ENCODE measurements at regions not wholly inside any gene's neighbourhood (a gene's known extent, or its start where the extent isn't known, plus 50 kb on each side); places are given as distances from the start of the nearest gene placed in this dataset.
"Not testable (repeated sequence)": the region's sequence is repeated elsewhere in the genome, so short reads cannot be mapped to it uniquely, and the experiment has no call there.

DNA sequence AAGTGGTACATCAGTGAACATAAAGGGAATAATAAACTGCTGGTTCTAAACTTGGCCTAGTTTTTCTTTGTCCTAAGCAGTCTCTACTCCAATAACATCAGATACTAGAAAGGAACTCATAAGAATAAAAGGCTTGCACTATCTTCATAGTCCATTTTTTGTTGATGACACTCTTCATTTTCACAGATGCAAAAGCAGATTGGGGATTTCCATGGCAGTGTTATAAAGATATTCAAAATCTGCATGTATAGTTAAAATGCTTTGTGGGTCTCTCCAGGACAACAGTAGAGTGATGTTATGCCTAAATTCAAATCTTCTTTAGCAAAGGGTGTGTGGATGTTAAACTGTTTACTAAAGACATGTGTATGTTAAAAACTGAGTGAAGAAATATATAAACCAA is 745.8 kb downstream of the TRHDE start:
- no peak for DNase-seq (ENCODE audit: low spot score)

DNA sequence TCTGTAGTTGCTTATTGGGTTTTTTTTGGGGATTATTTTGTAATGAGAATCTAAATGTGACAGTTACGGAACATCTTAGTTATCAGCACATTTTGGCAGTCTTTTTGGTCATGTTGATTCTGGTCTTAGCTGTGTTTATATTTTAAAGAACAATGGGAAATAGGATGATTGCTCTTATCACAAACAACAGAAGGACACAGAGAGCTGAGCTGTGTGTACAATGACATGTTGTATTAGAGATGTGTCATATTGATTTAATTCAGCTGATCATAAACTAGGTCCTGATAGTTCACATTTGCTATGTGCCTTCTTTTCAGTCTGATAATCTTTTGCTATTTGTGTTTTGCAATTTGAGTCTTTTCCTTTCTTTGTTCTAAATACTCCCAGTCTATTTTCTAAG is 781.7 kb downstream of the TRHDE start:
- no peak for DNase-seq (ENCODE audit: low spot score)

DNA sequence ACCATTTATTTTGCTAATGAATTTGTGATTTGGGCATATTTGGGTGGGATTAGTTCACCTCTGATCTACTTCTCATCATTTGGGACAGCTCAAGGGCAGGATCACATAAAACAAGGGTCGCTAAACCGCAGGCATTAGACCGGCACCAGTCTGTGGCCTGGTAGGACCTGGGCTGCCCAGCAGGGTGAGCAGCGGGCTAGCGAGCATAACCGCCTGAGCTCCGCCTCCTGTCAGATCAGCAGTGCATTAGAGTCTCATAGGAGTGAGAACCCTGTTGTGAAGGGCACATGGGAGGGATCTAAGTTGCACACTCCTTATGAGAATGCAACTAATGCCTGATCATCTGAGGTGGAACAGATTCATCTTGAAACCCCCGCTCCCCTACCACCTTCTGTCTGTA is 785.3 kb downstream of the TRHDE start:
- no peak for DNase-seq (ENCODE audit: low spot score)

DNA sequence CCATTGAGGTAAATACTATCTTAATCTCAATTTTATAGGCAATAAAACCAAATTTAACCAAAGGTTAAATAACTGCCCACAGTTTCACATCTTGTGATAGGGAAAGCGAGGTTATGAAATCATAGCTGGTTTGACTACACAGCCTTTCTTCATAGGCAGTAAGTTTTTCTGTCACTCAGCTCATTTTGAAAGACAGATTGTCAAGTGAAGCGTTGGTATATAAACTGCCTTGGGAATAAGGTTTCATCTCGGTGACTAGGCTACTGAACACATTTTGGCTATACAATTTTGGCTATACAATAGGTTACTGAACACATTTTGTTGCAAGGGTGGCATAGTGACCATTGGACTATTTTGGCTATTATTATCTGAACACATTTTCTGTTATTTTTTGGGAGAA is 793.7 kb downstream of the TRHDE start:
- DNase-seq (ENCODE audit: low spot score): no peak

DNA sequence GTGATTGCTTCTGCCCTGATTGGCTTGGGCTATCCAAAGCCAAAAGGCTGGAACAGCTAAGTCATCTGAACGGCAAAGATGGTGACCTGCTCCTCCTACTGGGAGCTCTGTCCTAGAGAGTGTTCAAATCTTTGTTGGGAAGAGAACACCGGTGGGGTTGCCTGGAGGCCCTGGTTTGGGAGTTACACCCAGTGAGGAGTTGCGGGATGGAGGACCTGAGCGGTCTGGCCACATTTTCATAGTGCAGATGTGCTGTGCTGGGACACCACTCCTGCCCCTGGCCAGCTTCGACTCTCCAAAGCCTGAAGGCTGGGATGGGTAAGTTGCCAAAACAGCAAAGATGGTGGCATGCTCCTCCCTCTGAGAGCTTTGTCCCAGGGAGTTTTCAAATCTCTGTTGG is 795.4 kb downstream of the TRHDE start:
- DNase-seq (ENCODE audit: low spot score): no peak

DNA sequence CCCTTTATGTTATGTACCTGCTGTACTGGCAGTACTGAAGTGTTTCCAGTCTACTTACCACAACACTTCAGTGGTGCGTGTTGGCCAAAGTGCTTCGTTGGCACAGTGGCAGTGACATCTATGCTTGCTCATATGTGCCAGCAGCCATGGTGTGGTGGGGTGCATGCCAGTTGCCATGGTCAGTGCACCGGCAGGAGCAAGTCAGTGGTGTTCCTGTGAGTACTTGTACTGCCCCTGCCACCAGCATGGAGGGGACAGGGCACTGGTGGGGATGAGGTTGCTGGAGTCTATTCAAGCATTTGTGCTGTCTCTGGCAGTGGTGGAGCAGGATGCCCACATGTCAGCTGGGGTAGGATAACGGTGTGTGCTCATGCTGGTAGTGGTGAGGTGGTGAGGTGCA is 800.0 kb downstream of the TRHDE start:
- no peak for DNase-seq (ENCODE audit: low spot score)

DNA sequence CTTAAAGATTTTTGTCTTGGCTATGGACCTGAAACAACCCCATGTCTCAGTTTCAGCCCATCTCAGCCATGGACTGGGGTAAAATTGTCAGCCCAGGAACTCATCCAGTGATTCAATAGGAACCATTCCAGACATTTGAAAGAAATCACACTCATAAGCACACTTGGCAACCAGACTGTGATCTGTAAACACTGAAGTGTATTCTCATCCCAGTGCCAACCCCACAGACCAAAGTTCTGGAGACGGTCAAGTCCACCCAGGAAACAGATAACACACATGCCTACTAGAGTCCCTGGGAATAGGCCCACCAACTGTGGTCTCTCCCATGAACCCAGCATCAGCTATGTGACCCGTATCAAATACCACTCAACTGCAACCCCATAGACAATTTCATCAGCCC is 804.6 kb downstream of the TRHDE start:
- no peak for DNase-seq (ENCODE audit: low spot score)

DNA sequence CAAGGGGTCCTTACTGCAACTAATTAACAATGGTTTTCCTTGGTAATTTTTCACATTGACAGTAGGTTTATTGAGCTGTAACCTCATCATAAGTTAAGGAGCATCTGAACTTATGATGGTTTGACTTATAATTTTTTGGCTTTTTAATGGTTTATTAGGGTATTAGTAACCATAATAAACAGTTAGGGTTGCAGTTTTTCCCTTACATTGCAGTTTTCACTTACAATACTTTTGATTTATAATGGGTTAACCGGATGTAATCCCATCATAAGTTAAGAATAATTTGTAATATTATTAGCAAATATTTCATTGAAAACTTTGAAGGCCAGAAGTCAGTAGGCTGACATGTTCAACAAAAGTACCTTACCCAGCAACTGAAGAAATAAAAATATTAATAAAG is 811.6 kb downstream of the TRHDE start:
- DNase-seq (ENCODE audit: low spot score): no peak

DNA sequence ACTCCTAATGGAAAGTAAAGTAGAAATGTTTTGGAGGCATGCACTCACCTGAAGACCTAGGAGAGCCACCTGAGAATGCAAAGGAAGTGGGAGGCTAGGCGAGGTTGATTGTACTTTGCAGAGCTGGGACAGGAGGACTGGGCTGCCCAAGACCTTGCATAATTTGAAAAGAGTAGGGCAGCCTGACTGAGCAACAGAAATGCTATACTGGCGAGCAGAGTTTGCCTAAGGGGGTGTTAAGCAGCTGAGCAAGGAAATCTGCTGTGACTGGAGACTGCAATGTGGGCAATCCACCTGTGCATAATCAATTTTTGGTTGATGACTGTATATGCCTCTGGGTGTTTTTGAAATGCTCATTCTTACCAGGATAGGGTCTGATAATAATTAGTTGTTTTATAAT is 834.1 kb downstream of the TRHDE start:
- DNase-seq (ENCODE audit: low spot score): no peak

DNA sequence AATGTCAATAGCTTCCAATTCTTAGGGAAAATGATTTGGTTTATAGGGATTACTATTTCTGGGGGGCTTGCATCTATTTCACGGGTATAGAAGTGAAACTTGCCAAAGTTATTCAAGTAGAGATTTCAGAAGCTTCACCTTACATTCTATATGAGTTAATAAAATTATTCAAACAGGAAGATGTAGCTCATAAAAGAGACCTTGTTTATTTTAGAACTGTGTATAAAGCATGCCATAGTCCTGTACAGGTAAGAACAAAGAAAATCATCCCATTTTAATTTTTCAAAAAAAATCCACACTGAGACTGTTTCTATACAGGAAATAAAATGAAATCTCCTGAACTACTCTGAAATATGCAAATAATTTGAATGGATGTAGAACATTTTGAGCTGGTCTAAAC is 834.7 kb downstream of the TRHDE start:
- no peak for DNase-seq (ENCODE audit: low spot score)

DNA sequence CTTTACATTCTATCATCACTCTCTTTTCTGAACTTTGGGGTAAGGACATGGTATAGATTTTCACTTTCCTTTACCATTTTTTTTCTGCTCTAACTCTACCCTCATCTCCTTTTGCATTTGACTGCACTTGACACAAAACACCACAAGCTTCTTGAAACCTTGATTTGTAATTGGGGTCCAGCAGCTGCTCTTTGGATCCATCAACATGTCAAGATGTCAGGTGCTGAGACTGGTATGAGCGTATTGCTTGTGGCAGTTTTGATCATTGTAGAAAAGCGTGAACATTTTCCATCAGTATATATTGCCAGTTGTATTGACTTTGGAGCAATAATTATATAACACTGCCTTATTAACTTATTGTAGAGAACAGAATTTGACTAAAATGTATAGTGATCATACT is 838.6 kb downstream of the TRHDE start:
- no peak for DNase-seq (ENCODE audit: low spot score)

DNA sequence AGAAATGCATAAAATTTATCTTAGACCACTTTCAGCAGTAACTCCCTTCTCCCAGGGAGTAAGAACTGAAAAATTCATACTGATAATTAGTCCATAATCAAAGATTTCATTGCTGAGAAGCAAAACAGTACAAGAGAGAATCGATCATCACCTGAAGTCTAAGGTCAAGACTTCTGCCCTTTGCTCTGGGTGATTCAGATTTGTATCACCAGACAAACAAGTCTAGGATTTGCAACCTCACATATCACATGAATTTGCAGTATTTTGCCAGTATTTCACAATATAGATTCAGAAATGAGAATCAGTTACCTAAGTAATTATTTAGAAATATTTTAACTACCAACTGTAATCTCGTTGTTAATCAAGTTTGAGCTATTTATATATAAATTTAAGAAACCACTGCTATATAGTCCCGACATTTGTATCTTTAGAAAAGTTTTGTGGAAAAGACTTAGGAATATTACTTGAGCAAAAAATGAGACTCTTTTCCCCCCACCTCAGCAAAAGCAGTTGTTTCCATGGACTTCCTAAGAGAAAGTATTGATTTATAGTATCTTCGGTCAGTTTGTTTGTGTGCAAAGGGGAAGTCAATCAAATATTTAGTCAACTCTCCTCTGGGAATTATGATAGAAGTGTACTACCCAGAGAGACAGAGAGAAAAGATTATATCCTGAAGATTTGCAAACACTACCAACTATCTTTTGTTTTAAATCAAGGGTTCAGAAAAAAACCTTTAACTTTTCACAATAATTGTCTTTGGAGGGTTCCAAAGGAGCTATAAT is 840.1 kb downstream of the TRHDE start:
- no peak for DNase-seq (ENCODE audit: low spot score)

DNA sequence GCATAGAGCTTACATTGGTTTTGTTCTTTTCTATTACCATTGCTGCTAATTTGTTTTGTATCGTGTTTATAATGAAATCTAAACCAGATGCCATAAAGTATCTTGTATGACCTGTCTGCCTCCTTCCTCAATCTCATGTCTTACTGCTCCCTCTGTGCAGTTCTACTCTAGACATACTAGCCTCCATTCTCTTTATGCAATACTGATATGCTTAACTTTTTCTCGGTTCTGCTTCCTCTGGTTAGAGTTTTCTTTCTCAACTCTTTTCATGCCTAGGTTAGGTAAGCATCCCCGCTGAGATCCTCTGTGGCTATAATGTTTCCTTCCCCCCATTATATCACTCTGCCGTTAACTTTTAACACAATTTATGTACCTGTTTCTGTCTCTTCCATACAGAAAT is 852.3 kb downstream of the TRHDE start:
- DNase-seq (ENCODE audit: low spot score): no peak

DNA sequence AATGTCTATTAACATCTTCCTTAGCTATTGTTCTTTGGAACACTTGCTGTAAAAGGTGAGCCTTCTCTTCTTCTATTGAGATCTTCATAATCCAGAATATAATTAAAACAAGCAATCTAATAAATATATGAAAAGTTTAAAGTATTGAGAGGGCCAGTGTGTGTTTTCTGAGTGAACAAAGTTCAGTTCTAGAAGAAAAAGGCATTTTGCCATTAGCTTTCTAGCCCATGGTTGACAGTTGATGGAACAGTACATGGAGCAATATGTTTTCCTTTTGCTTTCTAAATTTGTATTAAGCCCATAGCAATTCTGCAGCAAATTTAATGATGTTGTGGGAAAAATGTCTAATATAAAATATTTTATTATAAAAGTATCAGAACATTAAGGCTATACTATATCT is 853.0 kb downstream of the TRHDE start:
- no peak for DNase-seq (ENCODE audit: low spot score)

DNA sequence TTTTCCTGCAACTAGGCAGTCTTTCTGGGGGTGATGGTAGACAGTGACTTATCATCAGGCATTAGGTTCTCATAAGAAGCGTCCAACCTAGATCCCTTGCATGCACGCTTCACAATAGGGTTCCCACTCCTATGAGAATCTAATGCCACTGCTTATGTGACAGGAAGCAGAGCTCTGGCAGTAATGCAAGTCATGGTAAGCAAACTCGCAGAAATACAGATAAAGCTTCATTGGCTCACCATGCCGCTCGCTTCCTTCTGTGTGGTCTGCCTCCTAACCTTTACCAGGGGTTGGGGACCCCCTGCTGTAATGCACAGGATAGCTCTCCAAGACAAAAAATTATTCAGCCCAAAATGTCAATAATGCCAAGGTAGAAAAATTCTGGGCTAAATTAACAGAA is 864.2 kb downstream of the TRHDE start:
- DNase-seq (ENCODE audit: low spot score): no peak

DNA sequence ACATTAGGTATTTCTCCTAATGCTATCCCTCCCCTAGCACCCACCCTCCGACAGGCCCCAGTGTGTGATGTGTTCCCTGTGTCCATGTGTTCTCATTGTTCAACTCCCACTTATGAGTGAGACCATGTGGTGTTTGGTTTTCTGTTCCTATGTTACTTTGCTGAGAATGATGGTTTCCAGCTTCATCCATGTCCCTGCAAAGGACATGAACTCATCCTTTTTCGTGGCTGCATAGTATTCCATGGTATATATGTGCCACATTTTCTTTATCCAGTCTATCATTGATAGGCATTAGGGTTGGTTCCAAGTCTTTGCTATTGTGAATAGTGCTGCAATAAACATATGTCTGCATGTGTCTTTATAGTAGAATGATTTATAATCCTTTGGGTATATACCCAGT is 867.5 kb downstream of the TRHDE start:
- DNase-seq (ENCODE audit: low spot score): not testable (repeated sequence)

DNA sequence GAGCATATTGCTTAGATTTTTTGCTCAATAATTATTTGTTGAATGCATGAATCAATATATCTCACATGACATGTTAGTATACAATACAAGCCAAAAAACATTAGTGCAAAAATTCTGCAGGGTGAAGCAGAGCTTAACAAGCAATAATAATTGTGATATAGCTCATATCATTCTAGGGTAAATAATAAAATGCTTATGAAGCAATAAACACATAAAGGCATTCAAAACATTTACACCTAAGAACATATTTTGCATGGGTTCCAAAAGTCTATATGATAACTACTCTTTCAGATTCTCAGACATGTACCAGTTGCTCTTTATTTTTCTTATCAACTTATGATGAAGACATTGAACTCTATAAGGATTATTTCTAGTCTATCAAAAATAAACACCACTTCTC is 886.2 kb downstream of the TRHDE start:
- no peak for DNase-seq (ENCODE audit: low spot score)

DNA sequence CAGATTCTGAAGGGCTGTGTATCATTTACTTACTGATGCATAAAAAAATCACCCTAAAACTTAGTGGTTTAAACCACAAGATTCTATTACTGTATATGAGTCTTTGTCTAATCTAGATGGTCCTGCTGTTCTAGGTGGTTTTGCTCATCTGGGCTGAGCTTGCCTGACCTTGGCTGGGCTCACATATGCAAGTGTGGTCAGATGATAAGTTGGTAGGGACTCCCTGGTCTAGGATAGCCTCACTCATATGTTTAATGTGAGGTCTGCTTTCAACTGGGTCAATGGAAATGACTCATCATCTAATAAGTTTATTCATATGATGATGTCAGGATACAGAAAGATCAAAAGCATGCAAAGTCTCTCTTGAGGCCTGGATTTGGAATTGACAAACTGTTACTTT is 887.8 kb downstream of the TRHDE start:
- no peak for DNase-seq (ENCODE audit: low spot score)

DNA sequence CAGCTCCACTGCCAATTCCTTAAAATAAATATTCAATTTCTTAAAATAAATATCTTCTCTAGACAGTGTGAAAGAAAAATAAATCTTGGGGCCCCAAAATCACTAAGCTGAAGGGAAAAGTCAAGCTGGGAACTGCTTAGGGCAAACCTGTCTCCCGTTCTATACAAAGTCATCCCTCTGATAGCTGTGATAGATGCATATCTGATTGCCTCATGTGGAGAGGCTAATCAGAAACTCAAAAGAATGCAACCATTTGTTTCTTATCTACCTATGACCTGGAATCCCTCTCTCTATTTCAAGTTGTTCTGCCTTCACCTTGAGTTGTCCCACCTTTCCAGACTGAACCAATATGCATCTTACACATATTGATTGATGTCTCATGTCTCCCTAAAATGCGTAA is 889.8 kb downstream of the TRHDE start:
- DNase-seq (ENCODE audit: low spot score): no peak

DNA sequence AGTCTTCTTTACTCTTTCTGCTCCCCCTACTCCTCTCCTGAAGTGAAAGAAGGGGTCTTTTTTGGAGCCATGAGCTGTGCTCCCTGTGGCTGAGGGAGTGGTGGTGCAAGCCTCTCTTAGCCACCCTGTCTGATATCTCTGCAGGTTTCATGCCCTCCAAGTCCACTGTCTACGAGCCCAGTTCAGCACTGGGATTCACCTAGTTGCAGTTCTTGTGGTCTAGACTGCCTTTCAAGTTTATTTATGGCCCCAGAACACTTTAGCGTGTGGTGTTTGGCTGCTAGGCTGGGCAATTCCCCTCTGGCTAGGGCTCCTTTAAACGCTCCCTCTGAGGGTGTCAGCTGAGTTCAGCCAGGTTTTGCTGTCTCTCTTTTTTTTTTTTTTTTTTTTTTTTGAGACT is 908.6 kb downstream of the TRHDE start:
- DNase-seq (ENCODE audit: low spot score): no peak

DNA sequence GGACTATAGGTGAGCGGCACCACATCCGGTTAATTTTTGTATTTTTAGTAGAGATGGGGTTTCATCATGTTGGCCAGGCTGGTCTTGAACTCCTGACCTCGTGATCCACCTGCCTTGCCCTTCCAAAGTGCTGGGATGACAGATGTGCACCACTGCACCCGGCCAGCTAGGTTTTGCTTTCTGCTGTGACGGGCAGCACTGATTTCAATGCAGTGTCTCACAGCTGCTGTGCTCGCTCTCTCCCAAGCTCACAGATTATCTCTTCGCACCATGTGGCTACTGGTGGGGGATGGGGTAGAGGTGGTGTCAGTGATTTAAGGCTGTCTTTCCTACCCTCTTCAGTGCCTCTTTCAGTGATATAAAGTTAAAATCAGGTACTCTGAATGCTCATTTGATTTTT is 909.1 kb downstream of the TRHDE start:
- DNase-seq (ENCODE audit: low spot score): no peak

DNA sequence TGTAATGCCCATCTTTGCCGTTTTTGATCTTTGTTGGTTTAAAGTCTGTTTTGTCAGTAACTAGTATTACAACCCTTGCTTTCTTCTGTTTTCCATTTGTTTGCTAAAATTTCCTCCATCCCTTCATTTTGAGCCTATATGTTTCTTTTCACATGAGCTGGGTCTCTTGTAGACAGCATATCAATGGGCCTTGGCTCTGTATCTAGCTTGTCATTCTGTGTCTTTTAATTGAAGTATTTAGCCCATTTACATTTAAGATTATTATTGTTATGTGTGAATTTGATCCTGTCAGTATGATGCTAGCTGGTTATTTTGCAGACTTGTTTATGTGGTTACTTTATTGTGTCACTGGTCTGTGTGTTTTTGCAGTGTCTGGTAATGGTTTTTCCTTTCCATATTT is 913.2 kb downstream of the TRHDE start:
- DNase-seq (ENCODE audit: low spot score): no peak

DNA sequence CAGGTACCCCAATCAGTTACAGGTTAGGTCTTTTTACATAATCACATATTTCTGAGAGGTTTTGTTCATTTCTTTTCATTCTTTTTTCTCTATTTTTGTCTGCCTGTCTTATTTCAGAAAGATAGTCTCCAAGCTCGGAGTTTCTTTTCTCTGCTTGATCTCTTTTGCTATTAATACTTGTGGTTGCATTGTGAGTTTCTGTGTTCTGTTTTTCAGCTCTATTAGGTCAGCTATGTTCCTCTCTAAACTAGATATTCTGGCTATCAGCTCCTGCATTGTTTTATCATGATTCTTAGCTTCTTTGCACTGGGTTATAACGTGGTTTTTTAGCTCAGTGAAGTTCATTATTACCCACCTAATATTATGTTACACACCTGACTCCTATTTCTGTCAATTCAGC is 914.1 kb downstream of the TRHDE start:
- no peak for DNase-seq (ENCODE audit: low spot score)

DNA sequence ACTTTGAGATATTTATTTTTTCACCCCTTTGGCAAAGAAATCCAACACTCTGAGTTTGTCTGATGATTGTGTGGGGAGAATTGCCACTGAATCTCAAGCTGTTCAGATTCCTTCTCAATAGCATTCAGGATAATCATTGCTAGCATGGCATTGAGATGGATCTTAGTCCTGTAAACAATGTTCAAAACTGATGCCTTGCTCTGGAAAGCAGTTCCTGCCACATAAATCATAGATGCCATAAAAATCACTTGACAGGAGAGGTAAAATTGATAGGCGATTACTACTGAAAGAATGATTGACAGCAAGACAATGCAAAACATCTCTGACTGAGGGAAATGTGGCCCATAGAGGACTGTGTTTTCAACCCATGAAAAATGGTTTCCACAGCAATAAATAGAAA is 915.6 kb downstream of the TRHDE start:
- no peak for DNase-seq (ENCODE audit: low spot score)
